T-helper 1 cell treated with Interleukin-12 subunit alpha and Interleukin-12 subunit beta and Interleukin-4 antibody, amounts not matched to agents 30 ng/mL and 1 ng/mL, for 36 hours (primary cell): ENCODE measurements at regions not wholly inside any gene's neighbourhood (a gene's known extent, or its start where the extent isn't known, plus 50 kb on each side); places are given as distances from the start of the nearest gene placed in this dataset.
"Not testable (repeated sequence)": the region's sequence is repeated elsewhere in the genome, so short reads cannot be mapped to it uniquely, and the experiment has no call there.

Experiments used
- intact Hi-C: fragments of 100-400 bp; cut with micrococcal nuclease; formaldehyde crosslinking; loops from one replicate; pipeline ENCODE4 v1.15.1; 2024

DNA sequence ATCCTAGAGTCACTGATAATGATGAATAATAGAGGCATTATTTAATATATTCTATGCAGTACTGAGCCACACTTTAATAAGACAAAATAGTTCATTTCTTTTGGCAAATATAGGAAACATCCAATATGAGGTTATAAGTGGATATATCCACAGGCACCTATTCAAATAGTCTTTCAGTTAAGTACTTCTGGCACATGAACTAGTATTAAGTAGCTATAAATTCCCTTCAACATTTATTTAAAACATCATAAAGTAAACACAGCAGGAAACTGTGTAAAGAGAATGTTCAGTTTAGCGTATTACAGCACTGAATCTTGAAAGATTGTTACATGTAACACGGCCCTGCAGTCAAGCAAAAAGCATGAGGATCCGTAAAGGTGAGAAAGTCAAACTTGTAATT is 463.3 kb upstream of the KLF12 start:
- intact Hi-C loops, result no loop called here

DNA sequence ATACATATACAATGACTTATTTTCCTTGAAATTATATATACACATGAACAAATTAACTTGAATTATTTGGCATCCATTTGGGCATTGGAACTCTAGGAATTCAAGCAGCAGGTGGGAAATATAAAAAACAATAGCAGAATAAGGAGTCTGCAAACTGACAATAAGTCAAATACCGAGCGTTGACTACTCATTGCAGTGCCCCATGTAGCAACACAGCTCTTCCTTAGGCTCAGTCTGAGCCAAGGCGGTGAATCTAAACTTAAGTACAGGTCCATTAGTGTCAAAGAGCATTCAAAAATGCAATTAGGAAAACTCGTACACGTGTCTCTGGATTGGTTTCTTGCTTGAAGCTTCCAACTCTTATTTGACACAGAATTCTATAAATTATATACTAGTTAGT is 462.5 kb upstream of the KLF12 start:
- intact Hi-C loops, result no loop called here

DNA sequence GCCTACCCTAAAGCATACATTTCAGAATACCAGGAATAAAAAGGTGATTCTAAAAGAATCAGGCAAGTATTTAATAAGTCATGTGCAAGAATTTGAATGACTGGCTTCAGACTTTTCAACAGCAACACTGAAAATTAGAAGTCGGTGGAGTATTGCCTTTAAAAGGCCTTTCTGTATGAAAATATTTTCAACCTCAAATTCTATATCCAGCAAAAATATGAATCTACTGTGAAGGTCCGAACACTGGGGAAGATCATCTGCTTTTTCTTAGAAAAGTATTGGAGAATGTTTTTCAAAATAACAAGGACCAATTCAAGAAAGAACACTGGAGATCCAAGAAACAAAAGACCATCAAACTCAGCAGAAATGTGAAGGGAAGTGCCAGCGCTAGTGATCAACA is 459.5 kb upstream of the KLF12 start:
- intact Hi-C loops, result no loop called here

DNA sequence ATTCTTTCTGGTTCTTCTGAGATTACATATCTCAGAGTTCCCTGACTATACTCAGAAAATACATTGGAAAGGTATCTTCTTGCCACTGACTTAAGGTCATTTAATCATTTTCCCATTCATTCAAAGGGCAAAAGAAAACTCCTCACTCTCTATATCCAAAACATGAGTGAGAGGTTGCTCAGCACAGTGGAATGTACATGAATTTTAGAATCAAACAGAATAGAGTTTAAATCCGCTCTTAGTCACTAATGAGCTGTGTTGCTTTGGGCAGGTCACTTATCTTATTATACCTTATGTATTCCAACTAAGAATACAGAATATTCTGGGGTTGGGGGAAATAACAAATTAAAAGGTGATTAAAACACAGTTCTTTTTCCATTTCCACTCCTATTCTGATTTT is 452.6 kb upstream of the KLF12 start:
- intact Hi-C loops, result no loop called here

DNA sequence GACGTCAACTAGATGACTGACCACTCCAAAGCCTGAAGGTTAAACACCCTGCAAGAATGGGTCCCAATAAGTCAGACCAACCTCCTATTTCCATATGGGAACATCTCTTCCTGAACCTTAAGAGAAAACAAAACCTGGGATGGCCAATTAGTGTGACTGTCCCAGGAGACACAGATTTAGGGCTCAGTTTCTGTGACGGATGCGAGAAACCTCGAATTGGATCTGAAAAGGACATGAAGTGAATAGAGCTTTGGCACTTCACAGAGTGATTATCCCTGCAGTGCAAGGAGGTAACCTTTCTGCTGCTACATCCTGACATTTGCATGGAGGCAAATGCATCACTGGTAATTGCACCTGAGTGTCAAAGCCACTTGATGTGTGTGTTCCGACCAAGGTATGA is 442.2 kb upstream of the KLF12 start:
- intact Hi-C loops, result loop anchor here (10.0 kb wide), 1 partner anchor 742 kb away; no protein-coding TSS in a partner anchor

DNA sequence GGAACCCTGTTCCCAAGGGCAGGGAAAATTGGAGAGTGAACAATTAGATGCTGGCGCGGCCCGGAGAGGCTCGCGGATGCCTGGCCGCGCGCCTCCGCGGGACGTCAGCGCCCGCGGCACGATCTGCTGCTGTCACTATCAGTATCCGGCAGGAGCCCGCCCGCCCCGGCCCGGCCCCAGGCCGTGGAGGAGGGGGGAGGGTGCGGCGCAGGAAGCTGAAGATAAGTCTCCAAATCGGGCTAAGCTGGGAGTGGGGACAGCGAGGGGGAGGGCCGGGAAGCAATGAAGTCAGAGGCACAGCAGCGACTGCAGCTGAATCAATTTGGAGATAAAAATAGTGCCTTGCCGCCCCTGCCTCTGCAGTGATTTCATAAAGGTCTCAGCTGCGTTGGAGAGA is 441.5 kb upstream of the KLF12 start:
- intact Hi-C loops, result loop anchor here (10.0 kb wide), 1 partner anchor 741 kb away; no protein-coding TSS in a partner anchor

DNA sequence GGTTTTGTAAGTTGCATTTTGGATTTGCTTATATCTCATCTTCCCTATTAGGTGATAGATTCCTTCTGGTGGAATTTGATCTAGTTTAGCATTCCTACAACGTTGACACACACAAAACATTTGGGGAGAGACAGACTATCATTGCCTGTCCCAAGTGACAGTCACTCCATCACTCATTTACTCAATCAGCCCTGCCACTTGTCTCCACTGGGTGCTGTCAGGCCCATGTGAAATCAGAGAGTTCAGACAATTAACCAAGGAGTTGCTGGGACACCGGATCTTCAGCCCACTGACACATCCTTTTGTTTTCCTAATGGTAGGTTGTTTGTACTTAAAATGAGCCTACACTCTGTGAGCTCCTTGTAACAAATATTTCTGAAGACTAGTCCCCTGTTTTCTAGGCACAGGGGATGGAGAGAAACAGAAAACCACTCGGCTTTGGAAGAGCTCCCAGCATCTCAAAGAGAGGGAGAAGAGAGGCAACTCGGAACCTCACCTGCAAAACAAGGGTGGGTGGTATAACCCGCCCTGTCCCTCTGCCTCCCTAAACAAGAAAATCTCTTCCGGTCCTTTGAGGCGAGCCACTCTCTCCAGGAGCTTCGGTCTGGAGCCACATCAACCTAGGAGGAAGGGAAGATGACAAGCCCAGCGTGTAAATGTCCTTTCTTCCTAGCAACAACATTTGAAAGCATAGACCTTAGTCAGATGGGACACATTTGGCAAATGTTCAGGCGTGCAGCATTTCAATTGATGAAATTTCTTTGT is 440.9 kb upstream of the KLF12 start:
- intact Hi-C loops, result loop anchor here (10.0 kb wide), 1 partner anchor 740 kb away; no protein-coding TSS in a partner anchor

DNA sequence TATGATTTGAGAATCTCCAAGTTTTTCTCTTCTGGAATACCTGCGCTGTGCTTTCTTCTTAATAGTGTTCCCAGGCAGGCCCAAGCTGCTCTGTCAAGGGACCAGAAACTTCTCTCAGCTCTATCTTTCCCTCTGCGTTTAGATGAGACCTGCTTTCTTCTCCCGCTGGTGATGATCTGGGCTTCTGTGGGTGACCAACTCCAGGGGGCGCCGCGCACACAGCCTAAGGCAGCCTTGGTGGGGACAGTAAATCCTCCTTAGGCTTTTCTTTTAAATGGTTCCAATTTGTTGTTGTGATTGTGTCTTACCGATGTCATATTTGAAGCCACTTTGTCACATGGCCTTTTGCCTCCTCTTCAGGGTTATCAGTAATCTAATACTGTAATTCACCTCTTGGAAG is 439.4 kb upstream of the KLF12 start:
- intact Hi-C loops, result loop anchor here (10.0 kb wide), 1 partner anchor 739 kb away; no protein-coding TSS in a partner anchor

DNA sequence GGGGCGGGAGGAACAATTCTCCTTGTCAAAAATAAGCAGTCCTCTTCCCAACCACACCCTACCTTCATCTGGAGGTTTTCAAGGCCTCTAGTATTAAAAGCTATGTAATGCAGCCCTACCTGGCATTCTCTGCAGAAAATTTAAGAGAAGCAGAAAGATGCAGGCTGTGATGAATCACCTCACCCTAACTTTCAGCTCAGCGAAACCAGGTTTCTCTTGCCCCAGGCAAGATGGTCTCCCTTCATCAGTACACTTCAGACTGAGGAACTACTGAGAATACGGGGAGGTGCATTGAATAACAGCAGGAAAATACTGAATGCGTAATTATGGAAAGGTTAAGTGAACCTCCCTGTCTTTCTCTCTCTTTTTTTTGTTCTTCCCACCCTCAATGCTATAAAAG is 437.6 kb upstream of the KLF12 start:
- intact Hi-C loops, result loop anchor here (10.0 kb wide), 1 partner anchor 737 kb away; no protein-coding TSS in a partner anchor

DNA sequence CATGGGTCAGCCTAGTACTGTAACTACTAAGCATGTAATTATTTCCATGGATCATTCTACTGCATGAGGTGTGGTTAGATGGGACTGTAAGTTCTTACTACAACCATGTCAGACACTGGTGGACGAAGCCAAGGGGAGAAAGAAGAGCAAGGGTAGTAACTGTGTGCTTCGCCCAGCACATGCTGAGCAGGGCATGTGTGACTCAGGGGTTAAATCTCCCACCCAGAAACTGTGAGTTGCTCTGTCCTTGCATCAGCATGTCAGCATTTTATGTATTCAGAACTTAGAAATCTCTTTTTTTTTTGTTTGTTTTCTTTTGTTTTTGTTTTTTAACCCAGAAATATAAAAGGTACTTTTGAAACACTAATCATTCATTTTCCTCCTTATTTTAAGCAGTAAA is 436.6 kb upstream of the KLF12 start:
- intact Hi-C loops, result loop anchor here (10.0 kb wide), 1 partner anchor 736 kb away; no protein-coding TSS in a partner anchor

DNA sequence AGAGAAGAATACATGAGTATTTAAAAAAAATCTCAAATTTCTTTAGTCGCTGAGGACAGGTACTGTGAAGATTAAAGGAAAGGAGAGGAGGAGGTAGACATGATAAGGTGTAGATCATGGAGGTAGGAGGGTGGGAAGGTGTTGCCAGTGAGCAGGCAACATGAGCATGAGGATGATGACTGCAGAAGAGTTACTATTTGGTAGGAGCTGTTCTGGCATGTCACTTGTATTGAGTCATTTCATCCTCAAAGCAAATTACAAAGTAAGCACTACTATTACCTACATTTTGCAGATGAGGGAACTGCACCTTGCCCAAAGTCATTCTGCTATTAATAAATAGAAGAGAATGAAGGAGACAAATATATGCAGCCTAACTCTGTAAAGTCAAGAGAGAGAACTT is 435.8 kb upstream of the KLF12 start:
- intact Hi-C loops, result loop anchor here (10.0 kb wide), 1 partner anchor 735 kb away; no protein-coding TSS in a partner anchor

DNA sequence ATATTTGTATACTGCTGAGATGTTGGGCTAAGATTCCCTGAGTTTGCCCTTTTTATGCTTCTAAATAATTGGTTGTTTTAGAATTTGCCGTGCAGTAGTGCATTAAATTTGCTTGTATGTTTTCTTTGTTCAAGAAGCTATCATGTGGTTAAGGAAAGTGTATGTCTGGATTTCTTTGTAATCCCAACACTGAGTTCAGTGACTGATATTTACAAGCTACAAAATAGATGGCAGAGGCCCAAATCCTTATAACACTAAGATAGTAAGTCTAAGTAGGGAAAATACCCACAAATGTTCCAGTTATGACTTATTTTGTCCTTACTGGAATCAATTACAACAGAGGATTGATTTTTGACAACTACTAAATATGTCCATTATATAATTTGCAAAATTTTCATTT is 435.0 kb upstream of the KLF12 start:
- intact Hi-C loops, result no loop called here

DNA sequence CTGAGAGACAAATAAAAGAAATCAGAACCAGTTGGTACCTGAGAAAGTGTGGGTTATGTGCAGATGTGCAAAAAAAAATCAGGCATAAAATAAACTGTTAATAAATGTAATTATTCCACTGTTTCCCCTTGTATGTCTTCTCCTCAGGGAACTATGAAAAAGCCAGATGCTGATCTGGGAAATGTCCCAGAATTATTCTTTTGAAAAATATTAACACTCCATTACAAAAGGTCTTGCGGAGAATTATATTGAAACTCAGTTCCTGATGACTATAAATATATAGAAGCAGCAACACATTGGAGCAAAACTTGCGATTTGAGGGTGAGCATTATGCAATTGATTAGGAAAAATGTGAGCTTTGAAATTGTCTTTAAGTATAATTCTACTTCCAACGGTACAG is 433.3 kb upstream of the KLF12 start:
- intact Hi-C loops, result no loop called here

DNA sequence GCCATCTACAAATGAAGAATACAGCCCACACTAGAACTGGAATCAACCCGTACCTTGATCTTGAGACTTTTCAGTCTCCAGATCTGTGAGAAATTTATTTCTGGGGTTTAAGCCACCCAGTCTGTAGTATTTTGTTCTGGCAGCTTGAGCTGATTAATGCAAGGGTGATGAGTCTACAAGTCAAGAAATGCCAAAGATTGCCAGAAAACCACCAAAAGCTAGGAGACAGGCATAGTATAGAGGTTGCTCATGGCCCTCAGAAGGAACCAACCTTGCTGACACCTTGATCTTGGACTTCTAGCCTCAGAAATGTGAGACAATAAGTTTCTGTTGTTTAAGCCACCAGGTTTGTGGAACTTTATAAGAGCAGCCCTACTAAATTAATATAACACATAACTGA is 428.2 kb upstream of the KLF12 start:
- intact Hi-C loops, result no loop called here

DNA sequence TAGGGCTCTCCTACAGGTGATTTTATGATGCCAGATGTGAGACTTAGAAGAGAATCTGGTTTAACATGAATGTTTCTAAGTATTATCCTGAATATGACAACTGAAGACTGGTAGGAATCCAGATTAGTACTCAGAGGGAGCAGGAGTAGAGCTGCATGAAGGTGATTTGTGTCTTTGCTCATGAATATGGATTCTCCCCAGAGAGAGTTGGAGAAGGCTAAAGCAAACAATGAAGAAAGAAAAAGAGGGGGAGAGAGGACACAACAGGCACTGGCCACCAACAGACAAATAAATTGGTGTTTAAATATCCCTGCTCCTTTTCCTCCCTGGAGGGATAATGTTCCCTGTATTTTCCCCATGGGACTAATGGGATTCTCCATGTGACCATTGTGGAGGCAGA is 427.0 kb upstream of the KLF12 start:
- intact Hi-C loops, result no loop called here

DNA sequence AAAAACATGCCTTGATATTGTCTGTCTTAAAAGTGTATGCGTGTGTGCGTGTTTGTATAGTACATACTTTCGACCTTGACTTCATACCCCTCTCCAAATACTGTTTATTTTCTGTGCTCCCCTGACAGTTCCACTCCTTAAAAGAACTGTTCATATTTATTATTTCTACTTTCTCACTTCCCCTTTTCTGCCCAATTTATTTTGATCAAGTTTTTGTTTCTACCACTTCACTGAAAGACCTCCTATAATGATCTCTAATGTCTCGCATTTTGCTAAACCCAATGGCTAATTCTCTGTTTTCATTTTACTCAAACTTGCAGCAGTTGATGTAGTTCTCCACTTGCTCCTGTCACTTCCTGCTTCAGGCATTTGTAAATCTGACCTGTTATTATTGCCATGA is 426.1 kb upstream of the KLF12 start:
- intact Hi-C loops, result no loop called here

DNA sequence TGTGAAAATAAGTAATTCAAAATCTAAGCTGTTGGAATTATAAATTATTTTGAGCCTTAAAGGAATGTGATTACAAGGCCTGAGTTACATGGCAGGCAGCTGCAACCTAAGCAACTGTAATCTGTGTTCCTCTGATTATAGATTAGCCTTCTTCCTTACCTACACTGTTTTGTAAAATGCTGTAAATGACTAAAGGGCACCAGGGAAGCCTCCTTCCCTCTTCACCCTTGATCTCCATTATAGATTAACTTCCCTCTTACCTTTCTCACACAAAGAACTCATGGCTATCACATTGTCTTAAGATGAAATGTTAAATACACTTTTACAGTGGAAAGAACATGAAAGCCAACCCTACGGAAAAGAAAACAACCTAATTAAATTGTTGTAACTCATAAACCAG is 423.7 kb upstream of the KLF12 start:
- intact Hi-C loops, result loop anchor here (10.0 kb wide), 1 partner anchor 803 kb away; no protein-coding TSS in a partner anchor

DNA sequence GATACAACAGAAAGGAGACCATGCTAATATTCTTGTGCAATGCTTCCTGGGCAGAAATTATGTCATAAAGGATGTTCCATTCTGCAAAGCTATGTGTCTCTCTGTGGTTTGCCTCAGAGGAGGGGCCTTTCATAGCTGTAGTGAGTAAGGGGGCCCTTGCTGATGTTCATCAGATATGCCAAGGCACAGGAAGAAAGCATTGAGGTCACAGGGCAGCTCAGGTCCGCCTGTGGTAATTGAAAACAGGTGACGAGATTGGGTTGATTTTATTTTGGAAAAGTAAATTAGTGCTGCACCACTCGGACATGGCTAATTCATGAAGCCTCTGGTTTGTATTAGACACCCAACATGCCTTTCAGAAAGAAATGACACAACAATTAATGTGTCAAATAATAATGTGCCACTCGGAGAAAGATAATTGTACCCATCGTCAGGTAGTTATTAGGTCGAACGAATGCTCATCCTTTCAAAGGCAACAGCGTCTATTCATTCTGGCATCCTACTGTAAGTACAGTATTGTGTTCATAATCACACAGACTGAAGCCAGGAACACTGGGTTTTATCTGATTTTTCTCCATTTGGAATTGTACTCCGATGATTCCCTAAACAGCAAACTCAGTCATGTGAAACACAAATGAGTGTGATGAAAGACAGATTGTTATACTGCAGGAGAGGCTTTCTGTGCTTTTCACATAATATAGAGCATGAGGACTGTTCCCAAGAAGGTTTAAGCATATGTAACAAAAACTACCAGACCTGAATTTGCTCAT is 421.6 kb upstream of the KLF12 start:
- intact Hi-C loops, result loop anchor here (10.0 kb wide), 1 partner anchor 801 kb away; no protein-coding TSS in a partner anchor

DNA sequence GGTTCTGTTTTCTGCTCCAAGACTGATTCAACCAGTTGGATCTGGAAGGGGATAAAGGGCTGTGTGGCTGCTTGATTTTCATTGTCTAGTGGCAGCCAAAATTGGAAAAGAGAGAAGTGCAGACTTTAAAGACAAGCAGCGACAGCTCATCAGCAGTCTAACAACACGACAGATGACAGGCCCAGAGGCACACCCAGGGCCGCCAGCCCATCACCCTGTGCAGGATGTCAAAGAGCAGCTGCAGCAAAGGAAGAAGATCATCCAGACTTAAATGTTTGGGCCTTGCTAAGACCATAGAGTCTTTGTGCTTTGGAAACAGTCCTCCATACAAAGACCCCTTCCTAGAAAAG is 421.0 kb upstream of the KLF12 start:
- intact Hi-C loops, result loop anchor here (10.0 kb wide), 1 partner anchor 800 kb away; no protein-coding TSS in a partner anchor

DNA sequence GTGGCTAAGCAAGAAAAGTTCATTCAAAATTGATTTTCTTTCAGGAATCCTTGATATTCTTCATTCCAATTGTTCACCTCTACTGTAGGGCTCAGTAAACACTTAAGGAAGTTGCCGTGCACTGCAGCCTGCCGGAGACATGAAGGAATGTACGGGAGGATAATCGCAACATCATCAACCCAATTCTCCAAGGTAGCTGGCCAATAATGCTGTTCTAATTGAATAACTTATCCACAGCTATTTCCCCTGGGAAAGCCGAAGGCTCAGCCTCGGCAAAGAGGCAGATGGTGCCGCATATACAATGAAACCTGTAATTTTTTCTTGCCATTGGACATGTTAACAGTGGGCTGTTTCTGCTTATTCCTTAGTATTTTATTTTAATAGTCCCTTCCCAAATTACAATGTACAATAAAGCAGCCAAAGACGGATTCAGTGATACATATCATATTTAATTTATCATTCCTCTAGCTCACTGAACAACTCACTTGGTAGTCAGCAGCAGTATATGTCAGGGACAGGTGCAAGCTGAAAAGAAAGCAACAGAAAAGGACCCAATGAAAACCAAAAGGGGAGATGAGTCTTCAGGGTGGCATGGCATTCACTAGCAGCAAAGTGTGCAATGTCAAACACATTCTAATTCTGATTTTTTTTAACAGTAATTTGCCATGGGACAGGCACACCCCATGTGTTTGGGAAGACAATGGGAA is 420.5 kb upstream of the KLF12 start:
- intact Hi-C loops, result loop anchor here (10.0 kb wide), 1 partner anchor 800 kb away; no protein-coding TSS in a partner anchor

DNA sequence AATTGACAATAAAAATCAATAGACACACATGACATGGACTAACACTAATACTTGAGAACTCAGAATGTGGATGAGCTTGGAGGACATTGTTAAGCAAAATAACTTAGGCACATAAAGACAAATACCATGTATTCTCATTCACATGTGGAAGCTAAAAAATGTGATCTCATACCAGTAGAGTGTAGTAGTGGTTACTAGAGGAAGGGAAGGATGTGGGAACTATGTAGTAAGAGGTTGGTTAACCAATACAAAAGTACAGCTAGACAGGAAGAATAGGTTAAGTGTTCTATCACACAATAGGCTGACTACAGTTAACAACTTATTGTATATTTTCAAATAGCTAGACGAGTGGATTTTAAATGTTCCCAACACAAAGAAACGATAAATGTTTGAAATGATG is 415.8 kb upstream of the KLF12 start:
- intact Hi-C loops, result loop anchor here (2.0 to 10.0 kb wide), 2 partner anchors 19 to 795 kb away; no protein-coding TSS in a partner anchor

DNA sequence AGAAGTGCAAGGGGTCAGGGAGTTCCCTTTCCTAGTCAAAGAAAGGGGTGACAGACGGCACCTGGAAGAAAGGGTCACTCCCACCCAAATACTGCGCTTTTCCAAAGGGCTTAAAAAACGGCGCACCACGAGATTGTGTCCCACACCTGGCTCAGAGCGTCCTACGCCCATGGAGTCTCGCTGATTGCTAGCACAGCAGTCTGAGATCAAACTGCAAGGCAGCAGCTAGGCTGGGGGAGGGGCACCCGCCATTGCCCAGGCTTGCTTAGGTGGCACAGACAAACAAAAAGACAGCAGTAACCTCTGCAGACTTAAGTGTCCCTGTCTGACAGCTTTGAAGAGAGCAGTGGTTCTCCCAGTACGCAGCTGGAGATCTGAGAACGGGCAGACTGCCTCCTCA is 402.4 kb upstream of the KLF12 start:
- intact Hi-C loops, result not testable (repeated sequence)
